Vagina (tissue), 2 donors: ENCODE measurements at regions not wholly inside any gene's neighbourhood (a gene's known extent, or its start where the extent isn't known, plus 50 kb on each side); places are given as distances from the start of the nearest gene placed in this dataset.

Experiments
- POLR2A ChIP-seq, 2 donors: fragments of 450-650 bp; IDR thresholded peaks; one replicate each; pipeline ENCODE4 v1.6.1; 2017; ENCODE audit warnings: antibody characterized with exemption in 2 of 2, mild to moderate bottlenecking in 2 of 2, moderate library complexity in 2 of 2
- TF ChIP-seq, protein P1 (sequence below), 3 experiments: fragments of 450-650 bp in 2 of 3; fragments of 200-600 bp in 1 of 3; sonication (generic) in 1 of 3; IDR thresholded peaks; one replicate each; pipeline ENCODE4 v1.5.1; 2017 to 2019; ENCODE audit warnings: antibody characterized with exemption in 3 of 3, mild to moderate bottlenecking in 2 of 3, moderate library complexity in 2 of 3

DNA sequence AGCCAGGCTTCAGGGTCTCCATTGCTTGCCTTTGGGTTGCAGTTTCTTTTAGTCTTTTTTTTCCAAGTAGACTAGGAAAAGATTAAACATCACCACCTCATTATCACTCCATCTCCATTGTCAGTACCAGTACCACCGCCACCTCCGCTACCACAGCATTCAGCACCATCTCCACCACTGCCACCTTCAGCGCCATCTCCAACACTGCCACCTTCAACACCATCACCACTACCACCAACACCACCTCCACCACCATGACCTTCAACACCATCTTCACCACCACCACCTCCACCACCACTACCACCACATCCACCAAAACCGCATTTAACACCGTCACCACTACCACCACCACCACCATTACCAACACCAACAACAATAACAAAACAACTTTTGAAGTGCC lies 141.5 kb upstream of the MPHOSPH6 start:
- TF ChIP-seq, protein P1, sequence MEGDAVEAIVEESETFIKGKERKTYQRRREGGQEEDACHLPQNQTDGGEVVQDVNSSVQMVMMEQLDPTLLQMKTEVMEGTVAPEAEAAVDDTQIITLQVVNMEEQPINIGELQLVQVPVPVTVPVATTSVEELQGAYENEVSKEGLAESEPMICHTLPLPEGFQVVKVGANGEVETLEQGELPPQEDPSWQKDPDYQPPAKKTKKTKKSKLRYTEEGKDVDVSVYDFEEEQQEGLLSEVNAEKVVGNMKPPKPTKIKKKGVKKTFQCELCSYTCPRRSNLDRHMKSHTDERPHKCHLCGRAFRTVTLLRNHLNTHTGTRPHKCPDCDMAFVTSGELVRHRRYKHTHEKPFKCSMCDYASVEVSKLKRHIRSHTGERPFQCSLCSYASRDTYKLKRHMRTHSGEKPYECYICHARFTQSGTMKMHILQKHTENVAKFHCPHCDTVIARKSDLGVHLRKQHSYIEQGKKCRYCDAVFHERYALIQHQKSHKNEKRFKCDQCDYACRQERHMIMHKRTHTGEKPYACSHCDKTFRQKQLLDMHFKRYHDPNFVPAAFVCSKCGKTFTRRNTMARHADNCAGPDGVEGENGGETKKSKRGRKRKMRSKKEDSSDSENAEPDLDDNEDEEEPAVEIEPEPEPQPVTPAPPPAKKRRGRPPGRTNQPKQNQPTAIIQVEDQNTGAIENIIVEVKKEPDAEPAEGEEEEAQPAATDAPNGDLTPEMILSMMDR (IDR thresholded peaks at IDR 0.05) = no peak
- no peak for TF ChIP-seq POLR2A (IDR thresholded peaks at IDR 0.05)
